H1 (cell line): ENCODE measurements at regions not wholly inside any gene's neighbourhood (a gene's known extent, or its start where the extent isn't known, plus 50 kb on each side); places are given as distances from the start of the nearest gene placed in this dataset.

Experiments
- CTCF ChIA-PET: fragments of 300-600 bp; sonication (Branson Sonifier 250); formaldehyde crosslinking; loops from one replicate; lab custom pipeline; 2021; ENCODE audit not compliant: partially characterized antibody; lab: Charles Lee
- POLR2A ChIA-PET: fragments of 300-600 bp; sonication (Branson Sonifier 250); formaldehyde crosslinking; loops from one replicate; lab custom pipeline; 2021; ENCODE audit warnings: inconsistent platforms; ENCODE audit not compliant: partially characterized antibody; lab: Charles Lee
- DNase-seq, 2 experiments: peaks; one replicate each; pipeline versions ENCODE4 v3.0.0 to v3.0.0-alpha.2; 2010 to 2022; ENCODE audit warnings: low spot score in 2 of 2, low read depth in 1 of 2, mixed read lengths in 1 of 2
- FAIRE-seq: peaks from 2 replicates; lab custom pipeline; 2011; peaks lifted over from hg19 to GRCh38; lab: Jason Lieb, UNC
- H2AFZ ChIP-seq: 2 replicates; pipeline ENCODE4 v1.8.1; 2012; ENCODE audit warnings: low read length, inconsistent platforms
- H2AK5ac ChIP-seq: 2 replicates; pipeline ENCODE4 v1.6.1; 2013; ENCODE audit warnings: low read depth, low read length
- H2BK120ac ChIP-seq: replicated peaks from 2 replicates; pipeline ENCODE3; 2013; ENCODE audit warnings: low read depth, low read length, inconsistent platforms
- H2BK12ac ChIP-seq: 2 replicates; pipeline ENCODE4 v1.6.1; 2013; ENCODE audit warnings: low read depth, low read length
- H2BK15ac ChIP-seq: 2 replicates; pipeline ENCODE4 v1.6.1; 2013; ENCODE audit warnings: low read length
- H2BK20ac ChIP-seq: 2 replicates; pipeline ENCODE4 v1.6.1; 2013; ENCODE audit warnings: low read length
- H2BK5ac ChIP-seq: 2 replicates; pipeline ENCODE4 v1.6.1; 2013; ENCODE audit warnings: low read depth, low read length
- H3K14ac ChIP-seq: 2 replicates; pipeline ENCODE4 v1.6.1; 2013; ENCODE audit warnings: inconsistent platforms; ENCODE audit not compliant: insufficient read length
- H3K18ac ChIP-seq: 2 replicates; pipeline ENCODE4 v1.6.1; 2013; ENCODE audit warnings: low read length; ENCODE audit errors: extremely low read depth
- H3K23ac ChIP-seq: 2 replicates; pipeline ENCODE4 v1.6.1; 2013; ENCODE audit warnings: inconsistent platforms; ENCODE audit not compliant: insufficient read length
- H3K23me2 ChIP-seq: 2 replicates; pipeline ENCODE4 v1.6.1; 2013; ENCODE audit warnings: low read depth, low read length
- H3K27ac ChIP-seq: 2 replicates; pipeline ENCODE4 v1.6.1; 2011; ENCODE audit warnings: low read depth, low read length, inconsistent platforms
- H3K27me3 ChIP-seq, 4 experiments: replicated peaks in 1 of 4; 1 replicate in 1 of 4; 2 replicates in 3 of 4; pipeline versions ENCODE4 v1.6.1 to v1.8.1; 2011 to 2013; ENCODE audit warnings: low read length in 3 of 4, mild to moderate bottlenecking in 3 of 4, inconsistent platforms in 2 of 4, mixed read lengths in 2 of 4, moderate library complexity in 1 of 4; ENCODE audit not compliant: control insufficient read depth in 3 of 4, insufficient read depth in 3 of 4; ENCODE audit errors: extremely low read depth in 1 of 4
- H3K36me3 ChIP-seq, 4 experiments: 2 replicates each; pipeline versions ENCODE4 v1.6.1 to v1.8.1; 2011 to 2013; ENCODE audit warnings: mild to moderate bottlenecking in 4 of 4, low read length in 3 of 4, moderate library complexity in 2 of 4, control low read depth in 1 of 4, inconsistent platforms in 1 of 4; ENCODE audit not compliant: insufficient read depth in 4 of 4, control insufficient read depth in 2 of 4
- H3K4ac ChIP-seq: replicated peaks from 2 replicates; pipeline ENCODE3; 2013; ENCODE audit warnings: low read length, low read depth, mixed read lengths, inconsistent platforms; ENCODE audit not compliant: insufficient read length
- H3K4me1 ChIP-seq, 4 experiments: replicated peaks in 1 of 4; 1 replicate in 1 of 4; 2 replicates in 3 of 4; pipeline versions ENCODE4 v1.6.1 to v1.8.1; 2011 to 2013; ENCODE audit warnings: low read length in 3 of 4, inconsistent platforms in 2 of 4, mixed read lengths in 1 of 4; ENCODE audit not compliant: insufficient read depth in 4 of 4, control insufficient read depth in 3 of 4
- H3K4me2 ChIP-seq, 2 experiments: 2 replicates each; pipeline versions ENCODE4 v1.6.1 to v1.8.1; 2011 to 2013; ENCODE audit warnings: low read depth in 2 of 2, low read length in 2 of 2, control low read depth in 1 of 2, inconsistent platforms in 1 of 2, mild to moderate bottlenecking in 1 of 2; ENCODE audit not compliant: insufficient read depth in 1 of 2
- H3K4me3 ChIP-seq, 4 experiments: fragments of 200-600, 300-600 bp in 1 of 4; sonication (generic), shearing (Covaris generic), sonication (Bioruptor Twin) in 1 of 4; 2 replicates each; pipeline versions ENCODE4 v1.5.1 to v1.8.1; 2011 to 2016; ENCODE audit warnings: low read length in 4 of 4, low read depth in 3 of 4, control low read depth in 2 of 4, inconsistent platforms in 2 of 4, mild to moderate bottlenecking in 2 of 4, mixed read lengths in 1 of 4, moderate library complexity in 1 of 4; ENCODE audit not compliant: insufficient read depth in 2 of 4; ENCODE audit errors: extremely low read depth in 1 of 4
- H3K56ac ChIP-seq: replicated peaks from 2 replicates; pipeline ENCODE3; 2013; ENCODE audit warnings: low read depth, mild to moderate bottlenecking, mixed read lengths, low read length, inconsistent platforms; ENCODE audit not compliant: insufficient read length
- H3K79me1 ChIP-seq: 2 replicates; pipeline ENCODE4 v1.6.1; 2013; ENCODE audit warnings: low read depth, low read length, control low read depth
- H3K79me2 ChIP-seq, 2 experiments: 2 replicates each; pipeline versions ENCODE4 v1.6.1 to v1.8.1; 2012 to 2013; ENCODE audit warnings: low read length in 2 of 2, mild to moderate bottlenecking in 2 of 2, inconsistent platforms in 1 of 2; ENCODE audit not compliant: insufficient read depth in 2 of 2, control insufficient read depth in 1 of 2
- H3K9ac ChIP-seq, 4 experiments: replicated peaks in 1 of 4; 1 replicate in 1 of 4; 2 replicates in 3 of 4; pipeline versions ENCODE4 v1.6.1 to v1.8.1; 2011 to 2013; ENCODE audit warnings: low read depth in 3 of 4, low read length in 3 of 4, control low read depth in 2 of 4, mild to moderate bottlenecking in 2 of 4, moderate library complexity in 2 of 4, inconsistent platforms in 1 of 4; ENCODE audit errors: extremely low read depth in 1 of 4
- H3K9me3 ChIP-seq, 2 experiments: 2 replicates each; pipeline versions ENCODE4 v1.6.1 to v1.8.1; 2012 to 2013; ENCODE audit warnings: mild to moderate bottlenecking in 2 of 2, moderate library complexity in 2 of 2, control low read depth in 1 of 2, inconsistent platforms in 1 of 2, low read depth in 1 of 2, low read length in 1 of 2, mixed read lengths in 1 of 2; ENCODE audit not compliant: insufficient read depth in 2 of 2
- H4K20me1 ChIP-seq, 2 experiments: replicated peaks in 1 of 2; 2 replicates each; pipeline versions ENCODE3 to v1.8.1; 2011 to 2013; ENCODE audit warnings: inconsistent platforms in 2 of 2, low read length in 2 of 2, mild to moderate bottlenecking in 1 of 2; ENCODE audit not compliant: insufficient read depth in 2 of 2, control insufficient read depth in 1 of 2
- H4K5ac ChIP-seq: 2 replicates; pipeline ENCODE4 v1.6.1; 2013; ENCODE audit warnings: low read length, low read depth, mixed read lengths, inconsistent platforms; ENCODE audit not compliant: insufficient read length
- H4K8ac ChIP-seq: 2 replicates; pipeline ENCODE4 v1.8.0; 2013; ENCODE audit warnings: mild to moderate bottlenecking, moderate library complexity, low read length, inconsistent platforms; ENCODE audit not compliant: insufficient read depth; ENCODE audit errors: extremely low read depth
- H4K91ac ChIP-seq: replicated peaks from 2 replicates; pipeline ENCODE3; 2013; ENCODE audit warnings: low read length, mixed read lengths, inconsistent platforms; ENCODE audit not compliant: insufficient read length
- CBX8 ChIP-seq: fragments of 300-800, 300-1000 bp; sonication (generic); IDR thresholded peaks from 2 replicates; pipeline ENCODE4 v1.7.1; 2016; ENCODE audit warnings: low read depth, low read length, borderline replicate concordance
- CEBPB ChIP-seq: IDR thresholded peaks from 2 replicates; pipeline ENCODE4 v1.6.1; 2012; ENCODE audit warnings: low read depth, low read length
- EP300 ChIP-seq, 2 experiments: IDR thresholded peaks; 1 replicate in 1 of 2; 2 replicates in 1 of 2; pipeline ENCODE4 v1.6.1; 2011 to 2012; ENCODE audit warnings: low read depth in 2 of 2, low read length in 2 of 2, mild to moderate bottlenecking in 2 of 2, borderline replicate concordance in 1 of 2, inconsistent platforms in 1 of 2, moderate library complexity in 1 of 2
- YY1 ChIP-seq: IDR thresholded peaks from 2 replicates; pipeline ENCODE4 v1.6.1; 2011; ENCODE audit warnings: low read depth, mild to moderate bottlenecking, low read length
- WGBS, 2 experiments: shearing (Covaris generic) in 1 of 2; methylation state at CpG; one replicate each; pipeline versions ENCODE4 v1.1.6 to v1.1.7; 2013 to 2015; ENCODE audit warnings: low lambda C conversion rate in 2 of 2, mixed read lengths in 2 of 2, inconsistent platforms in 1 of 2, low coverage in 1 of 2, missing lambda C conversion rate in 1 of 2; ENCODE audit not compliant: insufficient replicate concordance in 2 of 2, insufficient coverage in 1 of 2, insufficient read length in 1 of 2; ENCODE audit errors: extremely low coverage in 1 of 2, missing lambda C conversion rate in 1 of 2; 5-methylcytosine and 5-hydroxymethylcytosine counted together

DNA sequence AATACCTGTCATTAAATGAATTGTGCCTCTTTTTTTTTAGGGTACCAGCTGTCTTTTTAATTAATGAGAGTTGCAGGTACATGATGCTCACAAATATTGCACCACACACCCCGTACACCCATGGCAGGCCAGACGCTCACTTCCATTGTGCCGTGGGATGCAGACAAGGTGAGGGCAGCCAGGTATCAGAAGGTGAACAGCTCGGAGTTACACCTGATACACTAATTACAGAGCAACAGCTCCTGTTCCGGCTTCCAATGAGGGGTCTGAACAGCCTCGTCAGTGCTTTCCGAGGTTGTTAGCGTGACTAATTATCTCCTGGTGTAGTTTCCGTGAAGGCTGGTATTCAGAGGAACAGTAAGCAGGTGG, 442.8 kb downstream of the ZNF516 start:
- no peak overlapping the region for H3K14ac ChIP-seq

More for the DNA sequence above, 442.8 kb downstream of the ZNF516 start:
- Histone ChIP-seq H2BK120ac (no peak overlapping the region), H2BK12ac (no peak overlapping the region), H3K18ac (no peak overlapping the region), H3K9me3 (no peaks in the 10 kb centered on the region), H3K56ac (no peak overlapping the region), H3K36me3 (no peaks in the 10 kb centered on the region), H3K79me1 (no peaks in the 10 kb centered on the region), H2AFZ (no peak overlapping the region), H3K79me2 (no peaks in the 10 kb centered on the region), H3K9ac (no peak overlapping the region), H4K91ac (no peak overlapping the region), H2BK5ac (no peak overlapping the region), H3K27me3 (no peaks in the 10 kb centered on the region), H4K20me1 (no peaks in the 10 kb centered on the region), H3K4me3 (no peak overlapping the region), H3K27ac (no peak overlapping the region), H2BK15ac (no peak overlapping the region), H3K23me2 (no peaks in the 10 kb centered on the region), H4K8ac (no peak overlapping the region), H3K4me1 (no peaks in the 10 kb centered on the region), H3K4ac (no peak overlapping the region), H2AK5ac (no peak overlapping the region), H3K4me2 (no peak overlapping the region), H3K23ac (no peak overlapping the region), H2BK20ac (no peak overlapping the region), H4K5ac (no peak overlapping the region)
- TF ChIP-seq YY1 (no peak), CBX8 (no peak), CEBPB (no peak), EP300 (IDR thresholded peaks at IDR 0.05; ENCODE audit: borderline replicate concordance in 1 of 2, low read depth in 2 of 2, low read length in 2 of 2) (no peak)
- 97% methylated on average over 9 of the region's 9 CpGs; no CpG with 5 or more reads in 1 of the 2 experiments for WGBS, 2 experiments
- CTCF ChIA-PET = interaction anchor here (0.7 kb wide), 1 partner anchor 119 kb away, joined by 3 read pairs; no protein-coding TSS in a partner anchor
- POLR2A ChIA-PET = no interaction called here
- DNase-seq (no peak), FAIRE-seq (no peak)
